H1 (cell line): ENCODE measurements at regions not wholly inside any gene's neighbourhood (a gene's known extent, or its start where the extent isn't known, plus 50 kb on each side); places are given as distances from the start of the nearest gene placed in this dataset.

ENCODE experiments used
- CTCF ChIA-PET: fragments of 300-600 bp; sonication (Branson Sonifier 250); formaldehyde crosslinking; loops from one replicate; lab custom pipeline; 2021; ENCODE audit not compliant: partially characterized antibody; lab: Charles Lee
- POLR2A ChIA-PET: fragments of 300-600 bp; sonication (Branson Sonifier 250); formaldehyde crosslinking; loops from one replicate; lab custom pipeline; 2021; ENCODE audit warnings: inconsistent platforms; ENCODE audit not compliant: partially characterized antibody; lab: Charles Lee
- DNase-seq, 2 experiments: peaks; one replicate each; pipeline versions ENCODE4 v3.0.0 to v3.0.0-alpha.2; 2010 to 2022; ENCODE audit warnings: low spot score in 2 of 2, low read depth in 1 of 2, mixed read lengths in 1 of 2
- FAIRE-seq: peaks from 2 replicates; lab custom pipeline; 2011; peaks lifted over from hg19 to GRCh38; lab: Jason Lieb, UNC
- H2AFZ ChIP-seq: 2 replicates; pipeline ENCODE4 v1.8.1; 2012; ENCODE audit warnings: low read length, inconsistent platforms
- H2AK5ac ChIP-seq: 2 replicates; pipeline ENCODE4 v1.6.1; 2013; ENCODE audit warnings: low read depth, low read length
- H2BK120ac ChIP-seq: replicated peaks from 2 replicates; pipeline ENCODE3; 2013; ENCODE audit warnings: low read depth, low read length, inconsistent platforms
- H2BK12ac ChIP-seq: 2 replicates; pipeline ENCODE4 v1.6.1; 2013; ENCODE audit warnings: low read depth, low read length
- H2BK15ac ChIP-seq: 2 replicates; pipeline ENCODE4 v1.6.1; 2013; ENCODE audit warnings: low read length
- H2BK20ac ChIP-seq: 2 replicates; pipeline ENCODE4 v1.6.1; 2013; ENCODE audit warnings: low read length
- H2BK5ac ChIP-seq: 2 replicates; pipeline ENCODE4 v1.6.1; 2013; ENCODE audit warnings: low read depth, low read length
- H3K14ac ChIP-seq: 2 replicates; pipeline ENCODE4 v1.6.1; 2013; ENCODE audit warnings: inconsistent platforms; ENCODE audit not compliant: insufficient read length
- H3K18ac ChIP-seq: 2 replicates; pipeline ENCODE4 v1.6.1; 2013; ENCODE audit warnings: low read length; ENCODE audit errors: extremely low read depth
- H3K23ac ChIP-seq: 2 replicates; pipeline ENCODE4 v1.6.1; 2013; ENCODE audit warnings: inconsistent platforms; ENCODE audit not compliant: insufficient read length
- H3K23me2 ChIP-seq: 2 replicates; pipeline ENCODE4 v1.6.1; 2013; ENCODE audit warnings: low read depth, low read length
- H3K27ac ChIP-seq: 2 replicates; pipeline ENCODE4 v1.6.1; 2011; ENCODE audit warnings: low read depth, low read length, inconsistent platforms
- H3K27me3 ChIP-seq, 4 experiments: replicated peaks in 1 of 4; 1 replicate in 1 of 4; 2 replicates in 3 of 4; pipeline versions ENCODE4 v1.6.1 to v1.8.1; 2011 to 2013; ENCODE audit warnings: low read length in 3 of 4, mild to moderate bottlenecking in 3 of 4, inconsistent platforms in 2 of 4, mixed read lengths in 2 of 4, moderate library complexity in 1 of 4; ENCODE audit not compliant: control insufficient read depth in 3 of 4, insufficient read depth in 3 of 4; ENCODE audit errors: extremely low read depth in 1 of 4
- H3K36me3 ChIP-seq, 4 experiments: 2 replicates each; pipeline versions ENCODE4 v1.6.1 to v1.8.1; 2011 to 2013; ENCODE audit warnings: mild to moderate bottlenecking in 4 of 4, low read length in 3 of 4, moderate library complexity in 2 of 4, control low read depth in 1 of 4, inconsistent platforms in 1 of 4; ENCODE audit not compliant: insufficient read depth in 4 of 4, control insufficient read depth in 2 of 4
- H3K4ac ChIP-seq: replicated peaks from 2 replicates; pipeline ENCODE3; 2013; ENCODE audit warnings: low read length, low read depth, mixed read lengths, inconsistent platforms; ENCODE audit not compliant: insufficient read length
- H3K4me1 ChIP-seq, 4 experiments: replicated peaks in 1 of 4; 1 replicate in 1 of 4; 2 replicates in 3 of 4; pipeline versions ENCODE4 v1.6.1 to v1.8.1; 2011 to 2013; ENCODE audit warnings: low read length in 3 of 4, inconsistent platforms in 2 of 4, mixed read lengths in 1 of 4; ENCODE audit not compliant: insufficient read depth in 4 of 4, control insufficient read depth in 3 of 4
- H3K4me2 ChIP-seq, 2 experiments: 2 replicates each; pipeline versions ENCODE4 v1.6.1 to v1.8.1; 2011 to 2013; ENCODE audit warnings: low read depth in 2 of 2, low read length in 2 of 2, control low read depth in 1 of 2, inconsistent platforms in 1 of 2, mild to moderate bottlenecking in 1 of 2; ENCODE audit not compliant: insufficient read depth in 1 of 2
- H3K4me3 ChIP-seq, 4 experiments: fragments of 200-600, 300-600 bp in 1 of 4; sonication (generic), shearing (Covaris generic), sonication (Bioruptor Twin) in 1 of 4; 2 replicates each; pipeline versions ENCODE4 v1.5.1 to v1.8.1; 2011 to 2016; ENCODE audit warnings: low read length in 4 of 4, low read depth in 3 of 4, control low read depth in 2 of 4, inconsistent platforms in 2 of 4, mild to moderate bottlenecking in 2 of 4, mixed read lengths in 1 of 4, moderate library complexity in 1 of 4; ENCODE audit not compliant: insufficient read depth in 2 of 4; ENCODE audit errors: extremely low read depth in 1 of 4
- H3K56ac ChIP-seq: replicated peaks from 2 replicates; pipeline ENCODE3; 2013; ENCODE audit warnings: low read depth, mild to moderate bottlenecking, mixed read lengths, low read length, inconsistent platforms; ENCODE audit not compliant: insufficient read length
- H3K79me1 ChIP-seq: 2 replicates; pipeline ENCODE4 v1.6.1; 2013; ENCODE audit warnings: low read depth, low read length, control low read depth
- H3K79me2 ChIP-seq, 2 experiments: 2 replicates each; pipeline versions ENCODE4 v1.6.1 to v1.8.1; 2012 to 2013; ENCODE audit warnings: low read length in 2 of 2, mild to moderate bottlenecking in 2 of 2, inconsistent platforms in 1 of 2; ENCODE audit not compliant: insufficient read depth in 2 of 2, control insufficient read depth in 1 of 2
- H3K9ac ChIP-seq, 4 experiments: replicated peaks in 1 of 4; 1 replicate in 1 of 4; 2 replicates in 3 of 4; pipeline versions ENCODE4 v1.6.1 to v1.8.1; 2011 to 2013; ENCODE audit warnings: low read depth in 3 of 4, low read length in 3 of 4, control low read depth in 2 of 4, mild to moderate bottlenecking in 2 of 4, moderate library complexity in 2 of 4, inconsistent platforms in 1 of 4; ENCODE audit errors: extremely low read depth in 1 of 4
- H3K9me3 ChIP-seq, 2 experiments: 2 replicates each; pipeline versions ENCODE4 v1.6.1 to v1.8.1; 2012 to 2013; ENCODE audit warnings: mild to moderate bottlenecking in 2 of 2, moderate library complexity in 2 of 2, control low read depth in 1 of 2, inconsistent platforms in 1 of 2, low read depth in 1 of 2, low read length in 1 of 2, mixed read lengths in 1 of 2; ENCODE audit not compliant: insufficient read depth in 2 of 2
- H4K20me1 ChIP-seq, 2 experiments: replicated peaks in 1 of 2; 2 replicates each; pipeline versions ENCODE3 to v1.8.1; 2011 to 2013; ENCODE audit warnings: inconsistent platforms in 2 of 2, low read length in 2 of 2, mild to moderate bottlenecking in 1 of 2; ENCODE audit not compliant: insufficient read depth in 2 of 2, control insufficient read depth in 1 of 2
- H4K5ac ChIP-seq: 2 replicates; pipeline ENCODE4 v1.6.1; 2013; ENCODE audit warnings: low read length, low read depth, mixed read lengths, inconsistent platforms; ENCODE audit not compliant: insufficient read length
- H4K8ac ChIP-seq: 2 replicates; pipeline ENCODE4 v1.8.0; 2013; ENCODE audit warnings: mild to moderate bottlenecking, moderate library complexity, low read length, inconsistent platforms; ENCODE audit not compliant: insufficient read depth; ENCODE audit errors: extremely low read depth
- H4K91ac ChIP-seq: replicated peaks from 2 replicates; pipeline ENCODE3; 2013; ENCODE audit warnings: low read length, mixed read lengths, inconsistent platforms; ENCODE audit not compliant: insufficient read length
- BCL11A ChIP-seq, 2 experiments: IDR thresholded peaks; one replicate each; pipeline ENCODE4 v1.6.1; 2011; ENCODE audit warnings: low read depth in 2 of 2, low read length in 2 of 2, mild to moderate bottlenecking in 2 of 2
- CBX5 ChIP-seq: fragments of 300-800, 300-1000 bp; sonication (generic); IDR thresholded peaks from 2 replicates; pipeline ENCODE4 v1.7.1; 2016; ENCODE audit warnings: antibody characterized with exemption, low read length, low read depth
- CHD1 ChIP-seq: IDR thresholded peaks from 2 replicates; pipeline ENCODE4 v1.6.1; 2012; ENCODE audit warnings: low read depth, low read length, improper control_type of control experiment
- CREB1 ChIP-seq: IDR thresholded peaks from 2 replicates; pipeline ENCODE4 v1.6.1; 2012; ENCODE audit warnings: inconsistent platforms
- CTBP2 ChIP-seq: IDR thresholded peaks from 2 replicates; pipeline ENCODE4 v1.7.0; 2011; ENCODE audit warnings: borderline replicate concordance, mild to moderate bottlenecking, moderate library complexity, mixed read lengths, low read length; ENCODE audit not compliant: insufficient read depth, insufficient read length
- E2F6 ChIP-seq: IDR thresholded peaks from 2 replicates; pipeline ENCODE4 v1.6.1; 2012; ENCODE audit warnings: inconsistent platforms
- GABPA ChIP-seq: IDR thresholded peaks from 2 replicates; pipeline ENCODE4 v1.6.1; 2011; ENCODE audit warnings: mild to moderate bottlenecking, low read length, moderate library complexity, borderline replicate concordance; ENCODE audit not compliant: insufficient read depth
- GTF2F1 ChIP-seq: IDR thresholded peaks from 2 replicates; pipeline ENCODE4 v1.6.1; 2012; ENCODE audit warnings: low read depth, low read length, improper control_type of control experiment, borderline replicate concordance
- MAX ChIP-seq: IDR thresholded peaks from 2 replicates; pipeline ENCODE4 v1.6.1; 2012; ENCODE audit warnings: inconsistent platforms
- NRF1 ChIP-seq: IDR thresholded peaks from 2 replicates; pipeline ENCODE4 v1.6.1; 2011; ENCODE audit warnings: mild to moderate bottlenecking, low read depth, low read length, improper control_type of control experiment
- PHF8 ChIP-seq: fragments of 200-600 bp; sonication (generic); conservative IDR thresholded peaks from 2 replicates; pipeline ENCODE4 v1.7.1; 2012; ENCODE audit warnings: low read depth, mild to moderate bottlenecking, inconsistent platforms, low read length, moderate library complexity
- POLR2A ChIP-seq, 2 experiments: IDR thresholded peaks; 1 replicate in 1 of 2; 2 replicates in 1 of 2; pipeline ENCODE4 v1.6.1; 2011; ENCODE audit warnings: low read depth in 2 of 2, low read length in 2 of 2, mild to moderate bottlenecking in 2 of 2; ENCODE audit errors: control extremely low read depth in 1 of 2
- RBBP5 ChIP-seq: IDR thresholded peaks from 2 replicates; pipeline ENCODE4 v1.7.1; 2012; ENCODE audit warnings: low read depth, mild to moderate bottlenecking, inconsistent platforms, low read length, moderate library complexity, borderline replicate concordance
- TAF1 ChIP-seq: IDR thresholded peaks from 2 replicates; pipeline ENCODE4 v1.6.1; 2011; ENCODE audit warnings: mild to moderate bottlenecking, low read depth, low read length
- TCF12 ChIP-seq: IDR thresholded peaks from 2 replicates; pipeline ENCODE4 v1.6.1; 2011; ENCODE audit warnings: low read depth, mild to moderate bottlenecking, low read length
- WGBS, 2 experiments: shearing (Covaris generic) in 1 of 2; methylation state at CpG; one replicate each; pipeline versions ENCODE4 v1.1.6 to v1.1.7; 2013 to 2015; ENCODE audit warnings: low lambda C conversion rate in 2 of 2, mixed read lengths in 2 of 2, inconsistent platforms in 1 of 2, low coverage in 1 of 2, missing lambda C conversion rate in 1 of 2; ENCODE audit not compliant: insufficient replicate concordance in 2 of 2, insufficient coverage in 1 of 2, insufficient read length in 1 of 2; ENCODE audit errors: extremely low coverage in 1 of 2, missing lambda C conversion rate in 1 of 2; 5-methylcytosine and 5-hydroxymethylcytosine counted together

- no peak overlapping the region for H2BK15ac ChIP-seq
- no peak overlapping the region for H3K14ac ChIP-seq
- H2BK5ac ChIP-seq, result no peak overlapping the region
- H3K23me2 ChIP-seq, result no peaks in the 10 kb centered on the region
- H3K36me3 ChIP-seq, result no peaks in the 10 kb centered on the region
- H2BK20ac ChIP-seq, result no peak overlapping the region
- 96% methylated on average over 2 of the region's 2 CpGs; no CpG with 5 or more reads in 1 of the 2 experiments for WGBS, 2 experiments
- no peak overlapping the region for H3K9ac ChIP-seq
- H2BK12ac ChIP-seq, result no peak overlapping the region
- no peak overlapping the region for H3K27ac ChIP-seq
- H2BK120ac ChIP-seq, result no peak overlapping the region
- no peak overlapping the region for H3K56ac ChIP-seq
- no peak overlapping the region for H3K4me3 ChIP-seq
- H2AFZ ChIP-seq, result no peak overlapping the region
- no peak overlapping the region for H3K4me2 ChIP-seq
- no peaks in the 10 kb centered on the region for H4K20me1 ChIP-seq
- H4K91ac ChIP-seq, result no peak overlapping the region
- FAIRE-seq (no peak), DNase-seq (no peak)
- H3K18ac ChIP-seq, result no peak overlapping the region
- no peak overlapping the region for H4K8ac ChIP-seq
- POLR2A ChIA-PET, result interaction anchor here (0.9 kb wide), 1 partner anchor 8 kb away, joined by 3 read pairs; no protein-coding TSS in a partner anchor
- peaks cover 2 to 13% (median 8%) of the 10 kb centered on the region in 4 experiments; a peak in 6 of 7 replicates for H3K4me1 ChIP-seq
- H3K23ac ChIP-seq, result no peak overlapping the region
- no peaks in the 10 kb centered on the region for H3K9me3 ChIP-seq
- CTCF ChIA-PET, result interaction anchor here (0.6 to 4.8 kb wide), 5 partner anchors 9 to 491 kb away, joined by 3 to 41 read pairs (median 5); no protein-coding TSS in a partner anchor
- H3K79me2 ChIP-seq, result no peaks in the 10 kb centered on the region
- no peak overlapping the region for H4K5ac ChIP-seq
- H2AK5ac ChIP-seq, result no peak overlapping the region
- H3K79me1 ChIP-seq, result no peaks in the 10 kb centered on the region
- H3K27me3 ChIP-seq, result no peaks in the 10 kb centered on the region
- no peak overlapping the region for H3K4ac ChIP-seq
- TF ChIP-seq MAX, result no peak
- TF ChIP-seq E2F6, result no peak
- no peak for TF ChIP-seq CREB1
- no peak for TF ChIP-seq GTF2F1
- TF ChIP-seq RBBP5, result no peak
- no peak for TF ChIP-seq CBX5
- TF ChIP-seq GABPA, result no peak
- no peak for TF ChIP-seq TAF1
- TF ChIP-seq CHD1, result no peak
- TF ChIP-seq TCF12, result no peak
- no peak for TF ChIP-seq NRF1
- no peak for TF ChIP-seq POLR2A (IDR thresholded peaks at IDR 0.05; ENCODE audit: control extremely low read depth in 1 of 2, low read depth in 2 of 2, low read length in 2 of 2)
- TF ChIP-seq CTBP2, result no peak
- no peak for TF ChIP-seq PHF8
- no peak for TF ChIP-seq BCL11A (IDR thresholded peaks at IDR 0.05; ENCODE audit: low read depth in 2 of 2, low read length in 2 of 2)
Observed at GRCh38 chr12:91373086-91373485, 190.5 kb upstream of the DCN start.
